ENCODE measurements at regions not wholly inside any gene's neighbourhood (a gene's known extent, or its start where the extent isn't known, plus 50 kb on each side); places are given as distances from the start of the nearest gene placed in this dataset.
"Not testable (repeated sequence)": the region's sequence is repeated elsewhere in the genome, so short reads cannot be mapped to it uniquely, and the experiment has no call there.

GRCh38 chr1:91605566-91605965 is 104.9 kb downstream of the CDC7 start:
- H3K27me3 ChIP-seq (ENCODE audit: insufficient read depth, low read length) = no peaks in the 10 kb centered on the region
- no peaks in the 10 kb centered on the region for H3K36me3 ChIP-seq (ENCODE audit: insufficient read depth, low read length)
- H3K4me3 ChIP-seq (ENCODE audit: low read depth, low read length) = no peak overlapping the region
- no peak overlapping the region for H3K27ac ChIP-seq (ENCODE audit: low read depth, low read length)
- H3K4me1 ChIP-seq (ENCODE audit: control insufficient read depth, insufficient read depth, low read length, unreplicated experiment) = peaks cover 19% of the 10 kb centered on the region
- H3K79me2 ChIP-seq (ENCODE audit: control insufficient read depth, insufficient read depth, low read length, unreplicated experiment) = no peaks in the 10 kb centered on the region
- no peak overlapping the region for H2AFZ ChIP-seq (ENCODE audit: low read length, unreplicated experiment)

GRCh38 chr1:91606546-91607078 is 106.0 kb downstream of the CDC7 start:
- Histone ChIP-seq H2AFZ (ENCODE audit: low read length, unreplicated experiment) (no peak overlapping the region), H3K36me3 (ENCODE audit: insufficient read depth, low read length) (no peaks in the 10 kb centered on the region), H3K27ac (ENCODE audit: low read depth, low read length) (no peak overlapping the region)

GRCh38 chr1:91607686-91608085 is 107.0 kb downstream of the CDC7 start:
- not testable (repeated sequence) for H3K36me3 ChIP-seq (ENCODE audit: insufficient read depth, low read length); H3K27me3 ChIP-seq (ENCODE audit: insufficient read depth, low read length); H3K27ac ChIP-seq (ENCODE audit: low read depth, low read length); H2AFZ ChIP-seq (ENCODE audit: low read length, unreplicated experiment); H3K79me2 ChIP-seq (ENCODE audit: control insufficient read depth, insufficient read depth, low read length, unreplicated experiment); H3K4me3 ChIP-seq (ENCODE audit: low read depth, low read length)
- H3K4me1 ChIP-seq (ENCODE audit: control insufficient read depth, insufficient read depth, low read length, unreplicated experiment) = peaks cover 15% of the 10 kb centered on the region

More at GRCh38 chr1:91606546-91607078, 106.0 kb downstream of the CDC7 start:
- Histone ChIP-seq H3K4me1 (ENCODE audit: control insufficient read depth, insufficient read depth, low read length, unreplicated experiment) (peaks cover 19% of the 10 kb centered on the region), H3K27me3 (ENCODE audit: insufficient read depth, low read length) (no peaks in the 10 kb centered on the region), H3K79me2 (ENCODE audit: control insufficient read depth, insufficient read depth, low read length, unreplicated experiment) (no peaks in the 10 kb centered on the region), H3K4me3 (ENCODE audit: low read depth, low read length) (no peak overlapping the region)

GRCh38 chr1:91608876-91609275 is 108.2 kb downstream of the CDC7 start:
- H3K4me1 ChIP-seq (ENCODE audit: control insufficient read depth, insufficient read depth, low read length, unreplicated experiment) = peaks cover 15% of the 10 kb centered on the region
- H3K79me2 ChIP-seq (ENCODE audit: control insufficient read depth, insufficient read depth, low read length, unreplicated experiment) = no peaks in the 10 kb centered on the region
- H3K36me3 ChIP-seq (ENCODE audit: insufficient read depth, low read length) = no peaks in the 10 kb centered on the region
- H3K27me3 ChIP-seq (ENCODE audit: insufficient read depth, low read length) = no peaks in the 10 kb centered on the region
- no peak overlapping the region for H3K4me3 ChIP-seq (ENCODE audit: low read depth, low read length)
- peak overlapping the region; percentile 71 for H2AFZ ChIP-seq (ENCODE audit: low read length, unreplicated experiment)
- peak overlapping the region; percentile 73 for H3K27ac ChIP-seq (ENCODE audit: low read depth, low read length)

- Histone ChIP-seq H3K27me3 (ENCODE audit: insufficient read depth, low read length) (no peaks in the 10 kb centered on the region), H3K4me1 (ENCODE audit: control insufficient read depth, insufficient read depth, low read length, unreplicated experiment) (peaks cover 15% of the 10 kb centered on the region), H3K27ac (ENCODE audit: low read depth, low read length) (peak overlapping the region; percentile 73), H3K4me3 (ENCODE audit: low read depth, low read length) (no peak overlapping the region), H3K36me3 (ENCODE audit: insufficient read depth, low read length) (no peaks in the 10 kb centered on the region), H2AFZ (ENCODE audit: low read length, unreplicated experiment) (no peak overlapping the region), H3K79me2 (ENCODE audit: control insufficient read depth, insufficient read depth, low read length, unreplicated experiment) (no peaks in the 10 kb centered on the region)
These were observed 108.9 kb downstream of the CDC7 start for GRCh38 chr1:91609551-91609950.

- no peaks in the 10 kb centered on the region for H3K36me3 ChIP-seq (ENCODE audit: insufficient read depth, low read length)
- peaks cover 15% of the 10 kb centered on the region for H3K4me1 ChIP-seq (ENCODE audit: control insufficient read depth, insufficient read depth, low read length, unreplicated experiment)
- no peak overlapping the region for H2AFZ ChIP-seq (ENCODE audit: low read length, unreplicated experiment)
- no peak overlapping the region for H3K4me3 ChIP-seq (ENCODE audit: low read depth, low read length)
- H3K27me3 ChIP-seq (ENCODE audit: insufficient read depth, low read length) = no peaks in the 10 kb centered on the region
- peak overlapping the region; percentile 73; the same call in 1 of the 2 replicates for H3K27ac ChIP-seq (ENCODE audit: low read depth, low read length)
- H3K79me2 ChIP-seq (ENCODE audit: control insufficient read depth, insufficient read depth, low read length, unreplicated experiment) = no peaks in the 10 kb centered on the region
These were observed 109.5 kb downstream of the CDC7 start for GRCh38 chr1:91610102-91610501.

GRCh38 chr1:91610789-91611188 is 110.1 kb downstream of the CDC7 start:
- H3K36me3 ChIP-seq (ENCODE audit: insufficient read depth, low read length) = no peaks in the 10 kb centered on the region
- no peaks in the 10 kb centered on the region for H3K79me2 ChIP-seq (ENCODE audit: control insufficient read depth, insufficient read depth, low read length, unreplicated experiment)
- no peaks in the 10 kb centered on the region for H3K27me3 ChIP-seq (ENCODE audit: insufficient read depth, low read length)
- H3K4me3 ChIP-seq (ENCODE audit: low read depth, low read length) = no peak overlapping the region
- peaks cover 15% of the 10 kb centered on the region for H3K4me1 ChIP-seq (ENCODE audit: control insufficient read depth, insufficient read depth, low read length, unreplicated experiment)
- no peak overlapping the region for H3K27ac ChIP-seq (ENCODE audit: low read depth, low read length)
- no peak overlapping the region for H2AFZ ChIP-seq (ENCODE audit: low read length, unreplicated experiment)

- no peak overlapping the region for H2AFZ ChIP-seq (ENCODE audit: low read length, unreplicated experiment)
- no peak overlapping the region for H3K4me3 ChIP-seq (ENCODE audit: low read depth, low read length)
- no peaks in the 10 kb centered on the region for H3K27me3 ChIP-seq (ENCODE audit: insufficient read depth, low read length)
- H3K27ac ChIP-seq (ENCODE audit: low read depth, low read length) = no peak overlapping the region
- no peaks in the 10 kb centered on the region for H3K79me2 ChIP-seq (ENCODE audit: control insufficient read depth, insufficient read depth, low read length, unreplicated experiment)
- peaks cover 15% of the 10 kb centered on the region for H3K4me1 ChIP-seq (ENCODE audit: control insufficient read depth, insufficient read depth, low read length, unreplicated experiment)
- H3K36me3 ChIP-seq (ENCODE audit: insufficient read depth, low read length) = no peaks in the 10 kb centered on the region
These were observed 110.8 kb downstream of the CDC7 start for GRCh38 chr1:91611483-91611917.

GRCh38 chr1:91613595-91613994 is 112.9 kb downstream of the CDC7 start:
- H3K4me3 ChIP-seq (ENCODE audit: low read depth, low read length) = no peak overlapping the region
- no peak overlapping the region for H3K27ac ChIP-seq (ENCODE audit: low read depth, low read length)
- H3K79me2 ChIP-seq (ENCODE audit: control insufficient read depth, insufficient read depth, low read length, unreplicated experiment) = no peaks in the 10 kb centered on the region
- no peaks in the 10 kb centered on the region for H3K36me3 ChIP-seq (ENCODE audit: insufficient read depth, low read length)
- 0 out of 2 replicates have a peak, but pooled peaks cover 3% of the 10 kb centered on the region for H3K27me3 ChIP-seq (ENCODE audit: insufficient read depth, low read length)
- no peak overlapping the region for H2AFZ ChIP-seq (ENCODE audit: low read length, unreplicated experiment)
- H3K4me1 ChIP-seq (ENCODE audit: control insufficient read depth, insufficient read depth, low read length, unreplicated experiment) = peaks cover 15% of the 10 kb centered on the region

- H3K27me3 ChIP-seq (ENCODE audit: insufficient read depth, low read length) = 0 out of 2 replicates have a peak, but pooled peaks cover 3% of the 10 kb centered on the region
- no peak overlapping the region for H2AFZ ChIP-seq (ENCODE audit: low read length, unreplicated experiment)
- no peaks in the 10 kb centered on the region for H3K4me1 ChIP-seq (ENCODE audit: control insufficient read depth, insufficient read depth, low read length, unreplicated experiment)
These were observed 116.1 kb downstream of the CDC7 start for GRCh38 chr1:91616712-91617111.

GRCh38 chr1:91617285-91617765 is 116.7 kb downstream of the CDC7 start:
- H3K36me3 ChIP-seq (ENCODE audit: insufficient read depth, low read length) = no peaks in the 10 kb centered on the region
- 0 out of 2 replicates have a peak, but pooled peaks cover 3% of the 10 kb centered on the region for H3K27me3 ChIP-seq (ENCODE audit: insufficient read depth, low read length)
- H3K79me2 ChIP-seq (ENCODE audit: control insufficient read depth, insufficient read depth, low read length, unreplicated experiment) = no peaks in the 10 kb centered on the region
- H3K27ac ChIP-seq (ENCODE audit: low read depth, low read length) = no peak overlapping the region
- no peak overlapping the region for H3K4me3 ChIP-seq (ENCODE audit: low read depth, low read length)
- no peak overlapping the region for H2AFZ ChIP-seq (ENCODE audit: low read length, unreplicated experiment)
- H3K4me1 ChIP-seq (ENCODE audit: control insufficient read depth, insufficient read depth, low read length, unreplicated experiment) = no peaks in the 10 kb centered on the region

More at GRCh38 chr1:91616712-91617111, 116.1 kb downstream of the CDC7 start:
- Histone ChIP-seq H3K27ac (ENCODE audit: low read depth, low read length) (no peak overlapping the region), H3K4me3 (ENCODE audit: low read depth, low read length) (no peak overlapping the region), H3K36me3 (ENCODE audit: insufficient read depth, low read length) (no peaks in the 10 kb centered on the region), H3K79me2 (ENCODE audit: control insufficient read depth, insufficient read depth, low read length, unreplicated experiment) (no peaks in the 10 kb centered on the region)
